GM12874 (cell line): ENCODE measurements at regions not wholly inside any gene's neighbourhood (a gene's known extent, or its start where the extent isn't known, plus 50 kb on each side); places are given as distances from the start of the nearest gene placed in this dataset.

Source experiments
- TF ChIP-seq, protein P1 (sequence below): IDR thresholded peaks from 2 replicates; pipeline ENCODE4 v1.5.1; 2011; ENCODE audit warnings: low read depth, mild to moderate bottlenecking, control low read depth, low read length, moderate library complexity; ENCODE audit not compliant: insufficient read depth

DNA sequence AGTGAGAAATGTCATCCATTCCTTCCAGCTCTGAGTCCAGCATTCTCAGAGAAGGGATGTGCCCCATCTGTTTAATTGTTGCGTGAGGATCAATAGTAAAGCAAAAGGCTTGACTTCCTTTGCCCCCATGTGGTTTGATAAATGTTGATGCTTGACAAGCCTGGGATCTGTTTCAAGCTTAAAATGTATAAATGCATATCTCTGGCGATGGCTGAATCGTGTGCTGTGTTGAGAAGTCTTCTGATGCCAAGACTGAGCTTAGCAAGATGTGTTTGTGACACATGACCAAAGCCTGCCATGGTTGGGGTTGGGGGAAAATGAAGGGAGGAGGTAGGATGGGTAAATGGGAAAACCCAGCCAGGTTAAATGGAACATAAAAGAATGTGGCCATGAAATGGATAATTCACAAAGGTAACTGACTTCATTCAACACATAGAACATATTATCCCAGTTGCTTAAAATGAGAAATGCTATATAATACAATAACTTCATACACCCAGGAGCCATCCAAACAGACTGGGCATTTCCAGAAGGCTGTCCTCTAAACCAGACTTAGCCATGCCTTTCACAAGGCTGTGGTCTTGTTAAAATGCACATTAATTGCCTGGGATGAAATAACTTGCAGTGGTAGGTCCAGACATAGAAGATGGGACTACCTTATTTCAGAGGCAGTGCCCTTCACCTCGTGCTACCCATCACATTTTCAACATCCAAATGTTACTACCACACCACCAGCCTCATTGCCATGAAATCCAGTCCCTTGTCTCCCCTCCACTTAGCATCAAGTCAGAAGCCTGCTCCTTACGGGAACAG is 147.3 kb upstream of the PDE1C start:
- TF ChIP-seq, protein P1, sequence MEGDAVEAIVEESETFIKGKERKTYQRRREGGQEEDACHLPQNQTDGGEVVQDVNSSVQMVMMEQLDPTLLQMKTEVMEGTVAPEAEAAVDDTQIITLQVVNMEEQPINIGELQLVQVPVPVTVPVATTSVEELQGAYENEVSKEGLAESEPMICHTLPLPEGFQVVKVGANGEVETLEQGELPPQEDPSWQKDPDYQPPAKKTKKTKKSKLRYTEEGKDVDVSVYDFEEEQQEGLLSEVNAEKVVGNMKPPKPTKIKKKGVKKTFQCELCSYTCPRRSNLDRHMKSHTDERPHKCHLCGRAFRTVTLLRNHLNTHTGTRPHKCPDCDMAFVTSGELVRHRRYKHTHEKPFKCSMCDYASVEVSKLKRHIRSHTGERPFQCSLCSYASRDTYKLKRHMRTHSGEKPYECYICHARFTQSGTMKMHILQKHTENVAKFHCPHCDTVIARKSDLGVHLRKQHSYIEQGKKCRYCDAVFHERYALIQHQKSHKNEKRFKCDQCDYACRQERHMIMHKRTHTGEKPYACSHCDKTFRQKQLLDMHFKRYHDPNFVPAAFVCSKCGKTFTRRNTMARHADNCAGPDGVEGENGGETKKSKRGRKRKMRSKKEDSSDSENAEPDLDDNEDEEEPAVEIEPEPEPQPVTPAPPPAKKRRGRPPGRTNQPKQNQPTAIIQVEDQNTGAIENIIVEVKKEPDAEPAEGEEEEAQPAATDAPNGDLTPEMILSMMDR = no peak

DNA sequence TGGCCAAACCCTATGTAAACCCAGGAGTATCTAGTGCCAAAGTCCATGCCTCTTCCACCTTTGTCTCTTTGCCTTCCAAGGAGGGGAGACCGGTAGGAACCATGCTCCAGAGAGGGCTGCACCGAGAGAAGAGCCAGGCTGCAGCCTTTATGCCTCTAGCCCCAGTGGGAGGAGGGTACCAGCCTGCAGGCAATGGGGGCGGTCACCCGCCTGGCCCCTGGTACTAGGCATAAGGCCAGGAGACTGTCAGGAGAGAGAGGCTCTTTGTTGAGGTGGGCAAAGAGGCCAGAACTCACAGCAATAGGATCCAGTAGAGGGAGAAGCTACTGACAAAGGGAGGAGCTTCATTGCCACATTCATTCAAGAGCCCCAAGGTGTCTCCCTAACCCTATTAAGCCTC is 146.6 kb upstream of the PDE1C start:
- TF ChIP-seq, protein P1 = no peak

DNA sequence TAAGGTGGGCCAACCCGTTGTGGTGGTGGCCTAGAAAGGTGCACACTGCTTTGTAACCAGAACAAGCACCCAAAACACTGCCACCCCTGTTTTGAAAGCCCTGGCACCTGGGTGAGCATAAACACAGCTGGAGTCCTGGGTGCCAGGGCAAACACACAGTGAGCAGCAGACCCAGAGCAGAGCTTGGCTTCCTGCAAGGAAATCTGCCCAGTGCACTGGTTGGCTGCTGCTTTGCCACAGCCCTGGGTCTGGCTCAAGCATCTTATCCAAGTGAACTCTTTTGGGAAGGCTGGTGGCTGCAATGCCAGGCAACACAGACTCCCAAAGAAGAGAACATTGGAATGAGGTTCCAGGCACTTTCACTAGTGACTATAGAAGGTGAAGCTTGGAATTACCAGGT is 145.5 kb upstream of the PDE1C start:
- TF ChIP-seq, protein P1 = no peak

DNA sequence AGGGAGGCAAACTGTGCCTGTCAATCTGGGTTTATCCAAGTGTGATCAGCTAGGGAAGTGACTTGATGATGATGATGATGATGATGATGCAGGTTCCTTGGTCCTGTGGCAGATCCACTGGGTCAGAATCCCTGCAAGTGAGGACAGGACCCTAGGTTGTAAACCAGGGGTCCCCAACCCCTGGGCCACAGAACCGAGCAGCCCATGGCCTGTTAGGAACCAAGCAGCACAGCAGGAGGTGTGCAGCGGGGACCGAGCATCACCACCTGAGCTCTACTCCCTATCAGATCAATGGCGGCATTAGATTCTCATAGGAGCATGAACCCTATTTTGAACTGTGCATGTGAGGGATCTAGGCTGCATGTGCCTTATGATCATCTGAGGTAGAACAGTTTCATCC is 144.7 kb upstream of the PDE1C start:
- TF ChIP-seq, protein P1 = no peak

DNA sequence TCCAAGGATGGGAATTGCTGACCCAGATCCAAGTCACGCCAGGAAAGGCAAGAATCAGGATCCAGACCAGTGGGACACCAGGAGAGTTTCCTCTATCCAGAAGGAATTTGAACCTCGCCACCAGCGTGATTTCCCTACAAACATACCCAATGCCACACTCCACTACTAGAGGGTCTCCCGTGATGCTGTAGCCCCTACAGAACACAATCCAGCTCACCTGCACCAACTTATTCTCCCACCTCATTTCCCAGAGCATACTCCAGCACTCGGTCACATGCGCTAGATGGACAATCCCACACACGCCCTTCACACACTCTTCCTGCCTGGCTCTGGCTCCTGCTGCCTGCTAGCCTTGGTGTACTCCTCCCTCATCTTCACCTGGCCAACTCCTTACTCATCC is 142.1 kb upstream of the PDE1C start:
- TF ChIP-seq, protein P1 = no peak

DNA sequence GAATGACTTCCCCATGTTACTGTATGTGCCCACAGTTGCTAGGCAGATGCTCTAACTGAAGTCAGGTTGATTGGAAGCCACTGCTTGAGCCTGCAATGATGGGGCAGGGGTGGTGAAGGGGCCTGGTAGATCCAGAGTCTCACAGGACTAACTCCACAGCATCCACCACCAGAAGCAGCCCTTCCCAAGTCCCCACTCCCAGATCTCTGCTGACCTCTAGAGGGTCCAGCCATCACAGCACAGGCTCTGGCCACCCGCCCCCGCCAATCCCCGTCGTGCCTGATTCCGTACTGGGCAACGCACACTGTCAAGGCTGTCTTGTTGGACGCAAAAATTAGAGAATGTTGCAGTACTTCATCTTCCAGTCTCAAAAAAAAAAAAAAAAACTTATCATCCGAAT is 136.8 kb upstream of the PDE1C start:
- TF ChIP-seq, protein P1 = no peak

DNA sequence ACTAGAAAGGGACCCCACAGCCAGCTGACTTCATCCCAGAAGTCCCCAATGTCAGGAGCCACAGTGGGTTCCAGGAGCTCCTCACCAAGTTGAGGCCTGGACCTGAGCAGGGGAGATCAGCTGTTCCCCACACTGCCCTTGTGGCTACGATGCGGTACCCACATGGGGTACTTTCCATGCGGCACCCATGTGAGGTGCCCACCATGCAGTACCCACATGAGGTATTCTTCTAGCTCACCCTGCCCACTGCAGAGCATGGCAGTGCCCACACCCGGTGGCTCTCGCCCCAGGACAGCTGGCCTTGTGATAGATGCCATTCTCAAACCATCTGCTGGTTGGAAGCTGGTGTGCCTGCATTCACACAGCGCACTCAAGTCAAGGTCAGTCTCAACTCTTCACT is 136.3 kb upstream of the PDE1C start:
- TF ChIP-seq, protein P1 = no peak
